ENCODE measurements at regions not wholly inside any gene's neighbourhood (a gene's known extent, or its start where the extent isn't known, plus 50 kb on each side); places are given as distances from the start of the nearest gene placed in this dataset.

DNA sequence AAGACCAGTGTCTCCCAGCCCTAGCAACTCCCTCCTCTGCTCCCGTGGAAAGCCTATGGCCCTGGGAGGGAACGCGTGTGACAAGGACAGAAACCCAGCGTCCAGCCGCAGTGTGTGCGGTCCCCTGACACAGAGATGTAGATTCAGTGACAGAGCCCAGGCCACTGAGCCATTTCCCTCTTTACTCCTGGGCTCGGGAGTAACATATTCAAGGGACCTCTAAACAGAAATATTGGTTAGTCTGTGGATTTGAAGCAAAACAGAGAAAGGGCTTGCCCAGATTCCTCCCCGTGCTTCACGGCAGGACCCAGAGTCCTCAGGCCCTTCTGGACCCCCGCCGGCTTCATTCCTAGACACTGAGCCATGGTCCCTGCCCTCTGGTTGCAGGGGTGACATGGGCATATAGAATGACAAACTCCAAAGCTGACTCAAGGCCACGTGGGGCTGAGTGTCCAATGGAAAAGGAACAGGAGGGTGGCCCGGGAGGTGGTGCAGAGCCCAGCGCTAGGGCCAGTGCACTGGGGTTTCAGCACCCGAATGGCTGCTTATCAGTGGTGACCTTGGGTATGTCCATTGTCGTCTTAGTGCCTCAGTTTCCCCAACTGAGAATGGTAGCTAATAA, 248.2 kb downstream of the QKI start:
- no peak for DNase-seq

DNA sequence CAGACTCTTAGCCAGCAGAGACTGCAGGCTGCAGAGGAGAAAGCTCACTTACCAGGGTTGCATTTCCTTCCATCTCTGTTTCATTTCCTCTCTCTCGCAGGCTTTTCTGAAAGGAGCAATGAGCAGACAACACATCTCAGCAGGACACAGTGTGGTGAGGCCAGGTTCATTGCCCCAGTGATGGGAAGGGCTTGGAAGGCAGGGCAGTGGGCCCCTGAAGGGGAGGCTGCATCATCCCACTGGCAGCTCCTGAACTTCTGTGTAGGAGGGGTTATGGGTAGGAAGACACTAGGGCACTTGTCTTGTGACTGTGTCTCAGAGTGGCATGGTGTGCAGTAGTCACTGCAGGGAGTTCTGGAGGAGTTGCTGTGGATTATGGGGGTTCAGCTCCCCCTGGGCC, 246.8 kb downstream of the QKI start:
- DNase-seq: no peak

DNA sequence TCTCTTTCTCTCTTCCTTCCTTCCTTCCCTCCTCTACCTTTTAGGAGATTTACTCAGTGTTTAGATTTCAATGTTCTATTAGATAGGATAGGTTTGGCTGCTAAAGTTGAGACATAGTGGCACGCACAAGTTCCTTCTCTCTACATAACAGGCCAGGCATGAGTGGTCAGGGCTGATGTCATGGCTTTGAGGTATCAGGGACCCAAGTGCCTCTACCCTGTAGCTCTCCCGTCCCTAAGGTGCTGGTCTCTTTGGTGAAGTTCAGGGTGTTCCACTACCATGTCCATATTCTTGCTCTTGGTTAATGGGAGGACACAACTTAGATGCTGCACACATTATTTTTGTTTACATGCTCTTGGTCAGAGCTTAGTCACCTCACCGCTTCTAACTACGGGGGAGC, 245.3 kb downstream of the QKI start:
- no peak for DNase-seq

DNA sequence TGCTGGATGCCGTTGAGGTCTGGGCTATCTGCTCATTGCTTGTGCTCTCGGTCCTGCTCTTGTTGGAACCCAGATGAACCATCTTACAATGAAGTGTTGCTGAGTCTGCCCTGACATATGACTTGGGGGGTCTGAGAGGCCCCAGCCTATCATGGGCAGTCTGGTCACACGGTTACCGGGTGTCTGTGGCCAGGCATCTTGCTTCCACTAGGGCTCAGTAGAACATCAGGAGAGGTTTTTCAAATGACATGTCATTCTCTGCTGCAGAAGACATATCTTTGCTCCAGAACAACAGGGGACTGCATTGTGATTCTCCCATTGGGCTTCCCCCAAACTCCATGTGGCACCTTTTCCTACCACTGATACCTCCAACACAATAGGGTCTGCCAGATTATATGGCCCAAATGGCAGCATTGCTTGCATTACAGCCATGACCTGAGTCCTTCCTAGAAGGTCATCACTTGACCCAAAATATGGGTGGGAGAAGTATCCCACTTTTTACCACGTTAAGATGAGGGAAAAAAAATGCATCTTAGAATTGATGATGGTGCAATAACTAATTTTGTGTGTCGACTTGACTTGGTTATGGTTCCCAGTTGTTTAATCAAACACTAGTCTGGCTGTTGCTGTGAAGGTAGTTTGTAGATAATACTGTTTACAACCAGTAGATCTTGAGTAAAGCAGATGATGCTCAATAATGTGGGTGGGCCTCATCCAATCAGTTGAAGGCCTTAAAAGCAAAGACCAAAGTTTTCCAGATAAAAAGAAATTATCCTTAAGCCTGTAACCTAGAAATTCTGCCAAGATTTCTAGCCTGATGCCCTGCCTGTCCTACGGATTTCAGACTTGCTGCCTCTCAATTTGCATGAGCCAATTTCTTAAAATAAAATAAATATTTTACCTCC, 241.0 kb downstream of the QKI start:
- DNase-seq: no peak

DNA sequence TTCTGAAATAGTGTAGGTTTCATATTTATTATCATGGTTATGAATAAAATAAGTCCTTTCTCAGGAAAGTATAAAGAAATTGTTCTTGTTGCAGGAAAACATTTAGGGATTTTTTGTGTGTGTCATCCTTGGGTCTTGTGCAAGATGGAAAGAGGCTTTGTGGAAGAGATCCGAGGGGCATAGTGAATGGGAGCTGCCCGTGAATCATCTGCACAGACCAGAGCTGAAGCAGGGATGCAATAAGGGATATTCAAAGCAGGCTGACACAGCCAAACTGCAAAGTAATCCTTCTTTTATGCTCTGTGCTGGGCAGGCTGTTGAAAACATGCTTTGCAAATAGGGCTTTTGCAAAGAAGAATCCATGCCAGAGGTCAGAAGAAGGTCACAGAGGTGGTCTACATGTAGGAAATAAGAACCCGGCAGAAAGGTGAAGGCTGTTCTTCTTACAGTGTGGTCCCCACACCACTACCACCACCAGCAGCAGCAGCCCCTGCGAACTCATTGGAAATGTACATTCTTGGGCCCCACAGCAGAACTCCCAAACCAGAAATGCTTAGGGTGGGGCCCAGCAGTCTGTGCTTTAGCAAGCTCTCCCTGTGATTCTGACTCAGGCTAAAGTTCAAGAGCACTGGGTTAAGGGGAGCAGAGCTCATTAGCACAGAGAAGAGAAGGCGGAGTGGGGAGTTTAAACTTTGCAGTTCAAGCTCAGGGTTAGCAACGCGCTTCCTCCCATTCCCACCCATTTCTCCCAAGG, 237.6 kb downstream of the QKI start:
- DNase-seq: no peak

DNA sequence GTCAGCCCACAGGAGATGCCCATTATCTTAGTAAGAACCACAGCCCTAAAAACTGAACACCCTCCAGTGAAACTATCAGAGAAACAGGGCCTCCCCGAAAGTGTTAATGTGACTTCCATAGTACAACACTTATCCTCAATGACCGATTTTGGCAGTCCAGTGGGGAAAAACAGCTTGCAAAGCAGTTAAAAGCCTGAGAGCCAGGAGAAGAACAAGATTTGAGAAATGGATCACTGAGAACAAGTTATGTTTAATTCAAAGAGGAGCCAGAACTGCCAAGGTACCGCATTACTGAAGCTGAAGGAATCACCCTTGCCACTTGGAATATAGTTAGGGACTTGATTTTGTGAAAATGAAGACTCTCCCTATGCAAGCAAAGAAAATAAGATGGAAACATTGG, 236.9 kb downstream of the QKI start:
- no peak for DNase-seq

DNA sequence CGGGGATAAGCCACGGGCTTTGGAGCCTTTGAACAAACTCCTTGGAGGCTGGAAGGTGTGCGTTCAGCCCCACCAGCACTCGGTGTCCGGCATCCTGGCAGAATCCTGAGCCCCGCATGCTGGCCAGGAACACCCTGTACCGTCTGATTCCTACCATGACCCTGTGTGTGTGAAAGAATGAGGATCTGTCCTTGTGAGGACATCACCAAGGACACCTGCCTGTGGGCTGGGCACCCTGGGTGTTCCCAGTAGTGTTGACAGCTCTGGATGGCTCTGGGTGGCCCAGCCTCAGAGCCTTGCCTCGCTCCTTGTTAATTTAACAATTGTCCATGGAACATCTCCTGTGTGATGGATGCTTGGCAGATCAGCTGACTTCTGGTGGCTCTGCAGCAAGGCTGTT, 234.3 kb downstream of the QKI start:
- no peak for DNase-seq

DNA sequence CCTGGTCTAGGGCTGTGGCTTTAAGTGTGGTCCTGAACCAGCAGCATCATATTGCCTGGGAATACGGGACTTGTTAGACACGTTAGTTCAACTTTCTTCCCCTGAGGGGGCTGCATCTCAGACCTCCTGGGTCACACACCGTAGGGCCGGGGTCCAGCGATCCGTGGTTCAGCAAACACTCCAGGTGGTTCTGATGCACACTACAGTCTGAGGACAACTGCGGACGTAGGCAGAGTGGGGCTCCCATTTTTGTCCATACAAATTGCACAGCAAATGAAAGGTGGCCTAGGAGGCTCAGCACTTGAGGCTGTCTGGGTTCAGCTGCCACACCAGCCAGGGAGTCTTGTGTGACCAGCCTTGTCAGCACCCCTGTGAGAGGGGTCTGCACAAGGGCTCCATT, 233.1 kb downstream of the QKI start:
- DNase-seq: no peak

DNA sequence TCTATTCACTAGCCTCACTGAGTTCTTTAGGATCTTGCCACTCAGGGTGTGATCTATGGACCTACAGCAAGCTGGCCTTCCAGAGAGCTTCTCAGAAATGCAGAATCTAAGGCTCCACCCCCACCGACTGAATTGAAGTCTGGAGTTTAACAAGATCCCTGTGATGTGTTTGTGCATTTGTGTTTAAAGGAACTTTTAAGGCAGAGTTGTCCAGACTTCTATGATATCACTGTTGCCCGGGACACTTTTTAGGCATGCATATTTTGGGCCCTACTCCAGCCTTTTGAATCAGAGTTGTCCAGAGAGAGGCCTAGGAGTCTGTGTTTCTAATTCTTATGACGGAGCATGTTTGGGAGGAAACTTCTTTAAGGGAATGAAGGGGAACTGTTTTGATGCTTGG, 232.3 kb downstream of the QKI start:
- DNase-seq: no peak

DNA sequence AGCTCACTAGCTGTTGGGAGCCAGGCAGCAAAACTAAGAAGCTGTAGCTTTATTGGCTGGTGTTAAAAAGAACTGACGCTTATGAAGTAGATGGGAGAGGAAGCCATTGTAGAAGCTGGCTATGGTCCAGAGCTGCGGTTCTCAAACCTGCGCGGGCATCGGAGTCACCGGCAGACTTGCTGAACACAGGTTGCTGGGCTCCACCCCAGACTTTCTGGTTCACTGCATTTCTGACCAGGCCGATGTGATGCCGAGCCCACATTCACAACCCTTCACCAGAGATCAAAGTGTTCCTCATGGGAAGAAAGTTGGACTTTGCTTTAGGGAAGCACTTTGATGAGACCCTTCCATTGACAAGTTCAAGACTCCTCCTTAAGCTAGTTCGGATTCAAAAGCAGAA, 231.6 kb downstream of the QKI start:
- no peak for DNase-seq

DNA sequence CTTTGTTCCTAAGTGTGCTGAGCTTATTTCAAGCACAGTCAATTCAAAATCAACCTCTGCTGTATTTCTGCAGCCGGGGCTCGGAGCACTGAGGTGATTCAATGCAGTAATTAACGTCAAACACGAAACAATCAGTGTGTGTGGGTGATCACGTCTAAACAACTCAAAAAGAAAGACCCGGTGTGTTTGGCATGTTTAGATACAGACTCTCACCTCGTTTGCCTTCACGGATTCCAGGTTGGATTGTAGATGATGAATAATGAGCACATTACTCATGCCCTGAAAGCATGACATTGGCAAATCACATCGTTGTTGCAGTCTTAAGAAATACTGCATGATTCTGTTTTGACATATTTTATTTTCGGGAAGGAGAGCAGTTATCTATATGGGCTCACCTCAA, 231.0 kb downstream of the QKI start:
- DNase-seq: no peak

DNA sequence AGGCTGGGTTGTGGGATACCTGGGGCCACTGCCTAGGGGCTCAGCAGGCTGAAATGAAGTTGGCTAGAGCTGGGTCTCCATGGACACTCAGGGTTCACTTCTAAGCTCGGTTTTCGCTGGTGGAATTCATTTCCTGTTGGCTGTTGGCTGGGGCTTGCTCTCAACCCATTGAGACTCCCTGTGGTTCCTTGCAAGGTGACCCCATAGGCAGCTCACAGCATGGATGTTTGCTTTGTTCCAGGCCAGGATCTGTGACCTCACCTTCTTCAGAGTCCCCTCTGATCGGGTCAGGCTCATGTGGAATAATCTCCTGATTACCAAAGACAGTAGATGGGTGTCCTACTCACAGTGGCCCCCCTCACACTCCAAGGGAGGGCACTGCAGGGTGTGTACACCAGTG, 229.3 kb downstream of the QKI start:
- DNase-seq: no peak

DNA sequence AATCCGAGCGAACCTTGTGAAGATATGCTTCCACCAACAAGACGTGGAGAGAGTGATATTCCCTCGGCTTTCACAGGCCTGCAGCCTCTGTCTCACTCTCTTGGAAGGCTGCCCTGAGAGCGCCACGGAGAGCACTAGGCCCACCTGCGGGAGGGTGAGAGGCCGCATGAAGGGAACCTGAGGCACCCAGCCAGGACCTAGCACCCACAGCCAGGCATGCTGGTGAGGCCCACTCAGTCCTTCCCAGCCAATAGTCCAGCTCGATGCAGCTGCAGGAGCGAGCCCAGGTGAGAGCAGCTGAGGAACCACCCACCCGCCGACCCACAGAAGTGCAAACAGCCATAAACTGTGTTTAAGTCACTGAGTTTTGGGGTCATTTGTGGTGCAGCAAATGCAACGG, 227.2 kb downstream of the QKI start:
- DNase-seq: no peak

DNA sequence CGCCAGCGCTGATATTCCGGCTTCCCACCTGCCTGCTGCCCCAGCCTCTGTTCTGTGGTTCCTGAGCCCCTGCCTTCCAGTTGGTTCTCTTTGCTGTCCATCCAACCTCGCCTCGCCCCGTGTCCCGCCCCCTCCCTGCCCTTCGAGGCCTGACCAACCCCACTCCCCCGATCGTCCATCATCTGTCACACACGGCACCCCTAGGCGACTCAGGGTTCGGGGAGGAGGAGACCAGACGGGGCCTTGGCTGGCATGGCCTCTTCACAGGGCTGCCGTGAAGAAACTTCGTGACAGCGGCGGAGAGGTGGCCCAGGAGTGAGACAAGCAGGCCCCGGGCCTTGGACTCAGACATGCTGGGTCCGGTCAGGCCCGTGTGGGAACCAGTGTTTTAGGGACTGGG, 226.1 kb downstream of the QKI start:
- no peak for DNase-seq

DNA sequence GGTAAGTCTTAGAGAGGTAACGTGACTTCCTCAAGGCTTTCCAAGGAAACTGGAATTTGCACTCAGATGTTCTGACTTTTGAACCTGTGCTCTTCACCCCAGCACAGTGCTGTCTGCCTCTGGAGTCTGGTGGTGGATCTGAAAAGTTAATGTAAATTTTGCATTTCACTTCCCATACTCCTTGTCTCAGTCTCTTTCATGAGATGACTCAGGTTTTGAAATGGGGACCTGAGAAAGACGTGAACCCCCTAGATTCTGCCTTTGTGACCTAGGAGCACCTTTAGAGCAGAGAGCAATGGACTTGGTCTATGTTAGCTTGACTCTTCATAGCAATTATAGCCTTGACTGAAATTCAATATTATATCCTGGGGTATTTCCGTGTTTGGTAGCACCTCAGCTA, 223.0 kb downstream of the QKI start:
- no peak for DNase-seq

DNA sequence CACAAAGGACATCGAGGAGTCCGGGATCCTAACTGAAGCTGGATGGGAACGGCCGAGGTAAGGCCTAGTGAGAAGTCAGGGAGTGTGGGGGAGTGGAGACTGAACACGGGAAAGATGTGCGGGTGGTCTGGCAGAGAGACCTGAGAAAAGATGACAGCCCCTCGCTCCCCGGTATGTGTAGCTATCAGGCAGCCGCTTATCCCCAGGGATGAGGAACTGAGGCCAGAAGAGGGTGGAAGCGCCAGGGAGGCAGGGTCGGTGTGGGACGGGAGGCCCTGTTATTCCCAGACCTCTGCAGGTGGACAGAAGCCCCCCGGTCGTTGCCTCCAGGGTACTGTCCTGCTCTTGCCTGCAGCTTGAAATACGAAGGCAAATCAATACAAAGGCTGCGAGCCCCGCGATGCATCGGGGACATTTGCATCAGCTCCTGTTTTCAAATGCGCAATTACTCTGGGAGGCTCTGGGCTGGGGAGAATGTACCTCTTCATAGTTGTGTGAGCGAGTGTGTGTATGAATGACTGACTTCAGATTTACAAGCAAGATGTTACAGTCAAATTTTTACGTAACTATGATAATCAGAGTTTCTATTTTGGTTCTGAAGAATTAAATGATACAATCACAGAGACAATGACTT, 221.3 kb downstream of the QKI start:
- no peak for DNase-seq

DNA sequence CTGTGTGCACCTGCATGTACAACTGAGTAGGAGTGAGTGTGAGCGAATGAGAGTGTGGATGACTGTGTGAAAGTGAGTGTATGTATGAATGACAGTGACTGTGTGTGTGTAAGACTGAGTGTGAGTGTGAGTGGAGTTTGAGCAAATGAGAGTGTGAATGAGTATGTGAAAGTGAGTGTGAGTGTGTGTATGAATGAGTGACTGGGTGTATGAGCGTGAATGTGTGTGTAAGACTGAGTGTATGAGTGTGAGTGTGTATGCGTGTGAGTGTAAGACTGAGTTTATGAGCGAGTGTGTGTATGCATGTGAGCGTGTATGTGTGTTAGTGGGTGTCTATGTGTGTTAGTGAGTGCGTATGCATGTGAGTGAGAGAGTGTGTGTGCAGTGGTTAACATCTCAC, 220.8 kb downstream of the QKI start:
- DNase-seq: no peak

DNA sequence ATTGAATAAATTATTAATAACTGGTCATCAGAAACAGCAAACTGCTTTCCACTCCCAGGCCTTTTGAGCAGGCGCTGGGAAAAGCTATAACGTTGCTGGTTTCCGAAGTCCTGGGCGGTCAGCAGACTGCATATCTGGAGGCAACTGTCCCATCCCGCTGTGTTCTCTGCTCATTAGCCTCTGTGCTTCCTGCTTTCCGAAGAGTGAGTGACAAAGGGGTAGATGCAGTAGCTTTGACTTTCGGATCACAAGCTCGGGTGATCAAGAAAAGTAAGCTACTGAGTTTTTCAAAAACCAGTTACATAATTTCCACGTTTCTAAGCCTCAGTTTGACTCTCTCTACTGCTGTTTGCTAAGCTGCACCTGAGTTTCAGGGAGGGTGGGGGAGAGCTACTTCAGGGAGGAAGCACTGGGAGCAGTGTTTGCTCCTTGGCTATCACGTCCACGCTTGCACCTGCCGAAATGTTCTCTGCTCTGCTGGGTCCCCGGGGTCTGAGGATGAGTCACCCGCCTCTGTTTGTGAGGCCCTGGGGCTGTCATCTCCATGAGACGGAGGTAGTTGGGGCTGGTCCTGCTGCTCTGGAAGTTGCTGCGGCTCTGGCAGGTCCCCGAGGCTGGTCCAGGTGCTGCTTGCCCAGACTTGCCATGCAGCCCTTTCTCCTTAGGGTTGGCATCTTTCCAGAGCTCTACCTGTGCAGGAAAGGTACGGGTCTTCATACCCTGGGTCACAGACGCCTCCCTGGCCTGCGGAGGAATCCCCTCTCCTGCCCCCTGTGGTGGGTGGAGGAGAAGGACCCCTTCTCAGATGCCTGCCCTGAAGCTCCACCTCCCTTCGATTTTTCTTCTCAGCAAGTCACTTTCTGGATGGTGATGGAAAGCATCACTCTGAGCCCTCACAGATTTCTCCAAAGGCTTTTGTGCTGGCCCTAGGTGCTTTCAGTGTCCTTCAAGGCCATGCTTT, 220.0 kb downstream of the QKI start:
- peak; percentile 65 for DNase-seq

DNA sequence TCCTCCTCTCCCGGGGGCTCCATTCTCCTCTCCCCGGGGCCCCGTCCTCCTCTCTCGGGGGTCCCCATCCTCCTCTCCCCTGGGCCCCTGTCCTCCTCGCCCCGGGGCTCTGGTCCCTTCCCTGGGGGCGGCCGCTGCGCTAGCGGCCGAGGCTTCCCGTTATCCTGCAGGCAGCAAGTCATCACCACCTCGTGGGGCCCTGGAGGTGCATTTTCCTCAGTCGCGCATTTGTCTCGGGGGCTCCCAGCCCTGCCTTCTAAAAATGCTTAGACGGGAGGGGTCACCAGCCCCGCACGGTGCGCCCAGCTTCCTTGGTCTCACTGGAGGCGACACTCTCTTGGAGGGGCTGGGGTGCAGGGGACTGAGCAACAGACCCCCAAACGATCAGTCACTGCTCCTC, 216.5 kb downstream of the QKI start:
- no peak for DNase-seq

DNA sequence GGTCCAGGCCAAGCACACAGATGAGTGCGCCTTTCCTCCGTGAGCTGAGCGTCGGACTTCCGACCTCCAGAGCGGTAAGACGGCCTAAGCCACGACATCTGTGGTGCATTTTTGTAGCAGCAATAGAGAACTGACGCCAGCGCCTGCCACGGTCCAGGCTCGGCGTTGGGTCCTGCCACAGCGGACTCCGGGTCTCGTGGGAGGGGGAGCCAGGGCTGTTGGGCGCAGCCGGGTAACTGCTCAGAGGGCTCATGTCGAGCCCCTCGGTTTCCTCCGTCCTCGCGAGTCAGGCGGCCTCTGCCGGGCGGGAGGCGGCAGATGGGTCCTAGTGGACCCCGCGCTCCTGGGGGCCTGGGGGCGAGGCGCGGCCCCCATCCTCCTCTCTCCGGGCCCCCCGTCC, 216.1 kb downstream of the QKI start:
- DNase-seq: no peak

DNA sequence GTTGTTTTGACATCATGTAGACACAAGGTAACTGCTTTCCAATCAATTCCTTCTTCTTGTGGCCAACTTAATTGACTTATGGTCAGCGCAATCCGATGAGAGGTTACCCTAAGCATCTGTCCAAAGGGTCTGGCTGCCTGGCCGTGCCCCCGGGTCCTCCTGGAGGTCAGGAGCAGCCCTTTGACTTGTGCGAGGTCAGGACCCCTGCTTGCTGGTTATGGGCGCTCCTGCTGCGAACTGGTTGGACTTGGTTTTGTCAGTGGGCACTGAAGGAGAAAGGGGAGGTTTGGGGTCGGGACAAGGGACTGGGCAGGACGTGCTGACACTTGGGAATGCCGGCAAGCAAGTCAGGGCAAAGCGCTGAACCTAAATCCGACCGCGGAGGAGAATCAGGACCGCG, 215.6 kb downstream of the QKI start:
- DNase-seq: no peak
